ENCODE measurements at regions not wholly inside any gene's neighbourhood (a gene's known extent, or its start where the extent isn't known, plus 50 kb on each side); places are given as distances from the start of the nearest gene placed in this dataset.
"Not testable (repeated sequence)": the region's sequence is repeated elsewhere in the genome, so short reads cannot be mapped to it uniquely, and the experiment has no call there.

GRCh38 chr2:12465631-12466135 is 251.1 kb upstream of the TRIB2 start:
- CTCF ChIA-PET: no interaction called here
- TF ChIP-seq CTCF (IDR thresholded peaks at IDR 0.05): no peak
- POLR2A ChIA-PET: no interaction called here
- no peak overlapping the region for H3K27ac Mint-ChIP-seq
- no peak for DNase-seq
- peaks cover 6% of the 10 kb centered on the region for H3K4me1 Mint-ChIP-seq (ENCODE audit: low read depth)
- ATAC-seq: no peak
- H3K27me3 Mint-ChIP-seq: no peaks in the 10 kb centered on the region
- intact Hi-C loops (cut with micrococcal nuclease): no loop called here
- H3K4me3 Mint-ChIP-seq: no peak overlapping the region
- H3K9me3 Mint-ChIP-seq: peaks cover 2% of the 10 kb centered on the region
- peaks cover 3% of the 10 kb centered on the region for H3K36me3 Mint-ChIP-seq (ENCODE audit: low read depth)

GRCh38 chr2:12467303-12467702 is 249.4 kb upstream of the TRIB2 start:
- DNase-seq: no peak
- Mint-ChIP-seq H3K27ac (no peak overlapping the region), H3K36me3 (ENCODE audit: low read depth) (peaks cover 1% of the 10 kb centered on the region), H3K4me3 (no peak overlapping the region), H3K4me1 (ENCODE audit: low read depth) (peaks cover 6% of the 10 kb centered on the region), H3K27me3 (no peaks in the 10 kb centered on the region), H3K9me3 (peaks cover 4% of the 10 kb centered on the region)
- no peak for ATAC-seq
- CTCF ChIA-PET: no interaction called here
- TF ChIP-seq CTCF (IDR thresholded peaks at IDR 0.05): no peak
- POLR2A ChIA-PET: no interaction called here
- intact Hi-C loops (cut with micrococcal nuclease): no loop called here

DNA sequence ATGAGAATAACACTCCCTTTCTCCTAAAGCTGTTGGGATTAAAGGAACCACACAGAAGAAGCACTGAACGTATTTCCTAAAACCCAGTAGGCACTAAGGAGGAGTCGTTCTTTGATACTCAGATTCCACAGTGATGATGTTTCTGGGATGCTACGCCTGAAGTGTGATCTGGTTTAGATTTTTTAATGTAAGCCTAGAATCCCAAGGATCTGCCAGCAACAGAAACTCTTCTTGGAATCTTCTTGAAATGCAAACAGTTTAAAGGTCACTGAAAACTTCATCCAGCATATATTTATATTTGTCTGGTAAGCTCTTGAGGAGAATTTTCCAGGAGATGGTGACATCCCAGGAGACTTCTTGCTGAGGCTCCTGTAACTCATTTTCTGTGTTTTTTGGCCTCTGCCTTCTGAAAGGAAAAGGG is 247.6 kb upstream of the TRIB2 start:
- TF ChIP-seq CTCF (IDR thresholded peaks at IDR 0.05): no peak
- Mint-ChIP-seq H3K27ac (no peak overlapping the region), H3K36me3 (ENCODE audit: low read depth) (peaks cover 1% of the 10 kb centered on the region), H3K4me1 (ENCODE audit: low read depth) (peaks cover 6% of the 10 kb centered on the region), H3K27me3 (no peaks in the 10 kb centered on the region), H3K9me3 (peaks cover 7% of the 10 kb centered on the region), H3K4me3 (no peak overlapping the region)
- ChIA-PET CTCF (no interaction called here), POLR2A (no interaction called here)
- intact Hi-C loops (cut with micrococcal nuclease): no loop called here
- no peak for DNase-seq
- ATAC-seq: no peak

DNA sequence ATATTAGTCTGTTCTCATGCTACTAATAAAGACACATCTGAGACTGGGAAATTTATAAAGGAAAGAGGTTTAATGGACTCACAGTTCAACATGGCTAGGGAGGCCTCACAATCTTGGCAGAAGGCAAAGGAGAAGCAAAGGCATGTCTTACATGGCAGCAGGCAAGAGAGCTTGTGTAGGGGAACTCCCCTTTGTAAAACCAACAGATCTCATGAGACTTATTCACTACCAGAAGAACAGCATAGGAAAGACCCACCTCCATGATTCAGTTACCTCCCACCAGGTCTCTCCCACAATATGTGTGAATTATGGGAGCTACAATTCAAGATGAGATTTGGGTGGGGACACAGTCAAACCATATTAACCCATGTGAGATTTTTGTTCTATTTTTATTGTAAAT is 244.5 kb upstream of the TRIB2 start:
- H3K27me3 Mint-ChIP-seq; POLR2A ChIA-PET; intact Hi-C loops (cut with micrococcal nuclease); CTCF ChIA-PET; ATAC-seq; DNase-seq; H3K9me3 Mint-ChIP-seq; H3K4me1 Mint-ChIP-seq (ENCODE audit: low read depth); H3K36me3 Mint-ChIP-seq (ENCODE audit: low read depth); H3K27ac Mint-ChIP-seq; H3K4me3 Mint-ChIP-seq: not testable (repeated sequence)

DNA sequence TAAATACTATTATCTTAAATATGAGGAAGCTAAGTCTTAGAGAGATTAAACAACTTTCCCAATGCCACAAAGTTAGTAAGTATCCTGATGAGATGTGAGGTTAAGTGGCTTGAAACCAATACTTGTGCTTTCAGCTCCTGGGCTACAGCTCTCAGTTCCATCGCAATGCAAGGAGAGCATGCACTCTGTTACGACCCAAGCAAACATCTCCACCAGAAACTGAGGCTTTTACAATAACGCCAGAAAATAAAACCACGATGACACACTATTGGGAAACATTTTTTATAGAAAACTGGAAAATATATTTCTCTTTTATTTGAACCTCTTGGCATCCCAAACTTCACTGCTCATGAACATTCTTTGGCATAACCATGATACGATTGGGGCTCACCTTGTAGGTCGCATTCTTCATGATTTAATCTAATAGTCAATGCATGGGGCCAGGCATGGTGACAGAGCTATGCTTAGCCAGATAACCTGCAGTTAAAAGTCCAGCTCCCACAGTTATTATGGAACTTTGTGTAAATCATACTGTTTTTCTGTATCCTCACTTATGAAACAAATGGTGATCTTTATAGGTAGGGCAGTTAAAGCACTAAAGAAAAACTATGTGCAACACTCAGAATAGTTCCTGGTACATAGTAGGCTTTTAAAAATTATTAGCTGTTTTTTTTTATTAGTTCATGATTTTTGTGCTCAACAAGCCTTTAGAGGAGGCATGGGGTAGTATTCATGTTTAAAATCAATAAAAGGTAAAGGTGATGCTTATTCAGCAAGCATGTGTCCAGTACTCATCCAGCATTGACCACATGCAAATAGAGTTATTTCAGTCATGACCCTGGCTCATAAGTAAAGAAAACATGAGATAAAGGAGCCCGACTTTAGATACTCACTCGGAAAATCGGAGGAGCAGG is 238.3 kb upstream of the TRIB2 start:
- POLR2A ChIA-PET: no interaction called here
- H3K27me3 Mint-ChIP-seq: no peaks in the 10 kb centered on the region
- TF ChIP-seq CTCF (IDR thresholded peaks at IDR 0.05): no peak

More for the DNA sequence above, 238.3 kb upstream of the TRIB2 start:
- DNase-seq (no peak), ATAC-seq (no peak)
- CTCF ChIA-PET: interaction anchor here (0.5 kb wide), 1 partner anchor 95 kb away, joined by 3 read pairs; no protein-coding TSS in a partner anchor
- H3K9me3 Mint-ChIP-seq: no peaks in the 10 kb centered on the region
- H3K27ac Mint-ChIP-seq: no peak overlapping the region
- H3K4me3 Mint-ChIP-seq: no peak overlapping the region
- no peaks in the 10 kb centered on the region for H3K4me1 Mint-ChIP-seq (ENCODE audit: low read depth)
- intact Hi-C loops (cut with micrococcal nuclease): no loop called here
- H3K36me3 Mint-ChIP-seq (ENCODE audit: low read depth): no peaks in the 10 kb centered on the region

Data from activated CD8-positive, alpha-beta T cell treated with anti-CD3 and anti-CD28 coated beads for 36 hours (primary cell).